ENCODE measurements at regions not wholly inside any gene's neighbourhood (a gene's known extent, or its start where the extent isn't known, plus 50 kb on each side); places are given as distances from the start of the nearest gene placed in this dataset.

- Histone ChIP-seq H3K4me3 (ENCODE audit: low read depth, low read length, poor library complexity, severe bottlenecking) (no peak overlapping the region), H4K20me1 (ENCODE audit: insufficient read depth, low read length) (no peaks in the 10 kb centered on the region), H3K4me1 (ENCODE audit: insufficient read depth, low read length, severe bottlenecking) (no peaks in the 10 kb centered on the region), H3K9me3 (ENCODE audit: low read length) (no peaks in the 10 kb centered on the region), H3K27me3 (ENCODE audit: insufficient read depth, low read length) (no peaks in the 10 kb centered on the region), H3K27ac (ENCODE audit: low read depth, low read length, poor library complexity, severe bottlenecking) (no peak overlapping the region), H3K9ac (ENCODE audit: low read length) (no peak overlapping the region), H3K36me3 (ENCODE audit: insufficient read depth, low read length) (no peaks in the 10 kb centered on the region), H3K79me2 (ENCODE audit: insufficient read depth, low read length) (no peaks in the 10 kb centered on the region), H3K4me2 (ENCODE audit: low read length) (no peak overlapping the region), H3K9me2 (ENCODE audit: low read depth, low read length) (no peaks in the 10 kb centered on the region), H2AFZ (ENCODE audit: low read length) (no peak overlapping the region), H3F3A (ENCODE audit: insufficient read depth, low read length) (no peaks in the 10 kb centered on the region)
- TF ChIP-seq EZH2 (IDR thresholded peaks at IDR 0.05; ENCODE audit: borderline replicate concordance, low read length) (no peak), CTCF (IDR thresholded peaks at IDR 0.05; ENCODE audit: low read length) (no peak)
Observed at GRCh38 chr10:121302541-121303180, 295.6 kb downstream of the FGFR2 start.

- no peaks in the 10 kb centered on the region for H3F3A ChIP-seq (ENCODE audit: insufficient read depth, low read length)
- no peaks in the 10 kb centered on the region for H3K4me1 ChIP-seq (ENCODE audit: insufficient read depth, low read length, severe bottlenecking)
- H3K27me3 ChIP-seq (ENCODE audit: insufficient read depth, low read length), result no peaks in the 10 kb centered on the region
- no peak overlapping the region for H3K9ac ChIP-seq (ENCODE audit: low read length)
- no peaks in the 10 kb centered on the region for H3K9me2 ChIP-seq (ENCODE audit: low read depth, low read length)
- no peaks in the 10 kb centered on the region for H4K20me1 ChIP-seq (ENCODE audit: insufficient read depth, low read length)
- H3K9me3 ChIP-seq (ENCODE audit: low read length), result no peaks in the 10 kb centered on the region
- H3K36me3 ChIP-seq (ENCODE audit: insufficient read depth, low read length), result no peaks in the 10 kb centered on the region
- H2AFZ ChIP-seq (ENCODE audit: low read length), result no peak overlapping the region
- H3K79me2 ChIP-seq (ENCODE audit: insufficient read depth, low read length), result no peaks in the 10 kb centered on the region
- no peak for TF ChIP-seq EZH2 (IDR thresholded peaks at IDR 0.05; ENCODE audit: borderline replicate concordance, low read length)
- no peak for TF ChIP-seq CTCF (IDR thresholded peaks at IDR 0.05; ENCODE audit: low read length)
- no peak overlapping the region for H3K27ac ChIP-seq (ENCODE audit: low read depth, low read length, poor library complexity, severe bottlenecking)
- H3K4me2 ChIP-seq (ENCODE audit: low read length), result no peak overlapping the region
- H3K4me3 ChIP-seq (ENCODE audit: low read depth, low read length, poor library complexity, severe bottlenecking), result no peak overlapping the region
Observed at GRCh38 chr10:121303287-121303890, 294.9 kb downstream of the FGFR2 start.

GRCh38 chr10:121305066-121305465 is 293.2 kb downstream of the FGFR2 start:
- no peaks in the 10 kb centered on the region for H4K20me1 ChIP-seq (ENCODE audit: insufficient read depth, low read length)
- TF ChIP-seq CTCF (IDR thresholded peaks at IDR 0.05; ENCODE audit: low read length) (no peak), EZH2 (IDR thresholded peaks at IDR 0.05; ENCODE audit: borderline replicate concordance, low read length) (no peak)
- H3K27me3 ChIP-seq (ENCODE audit: insufficient read depth, low read length), result no peaks in the 10 kb centered on the region
- H3K4me1 ChIP-seq (ENCODE audit: insufficient read depth, low read length, severe bottlenecking), result no peaks in the 10 kb centered on the region
- no peak overlapping the region for H3K4me3 ChIP-seq (ENCODE audit: low read depth, low read length, poor library complexity, severe bottlenecking)
- no peaks in the 10 kb centered on the region for H3K9me3 ChIP-seq (ENCODE audit: low read length)
- H3K27ac ChIP-seq (ENCODE audit: low read depth, low read length, poor library complexity, severe bottlenecking), result no peak overlapping the region
- H3K9ac ChIP-seq (ENCODE audit: low read length), result no peak overlapping the region
- H2AFZ ChIP-seq (ENCODE audit: low read length), result no peak overlapping the region
- no peaks in the 10 kb centered on the region for H3K9me2 ChIP-seq (ENCODE audit: low read depth, low read length)
- no peaks in the 10 kb centered on the region for H3F3A ChIP-seq (ENCODE audit: insufficient read depth, low read length)
- no peaks in the 10 kb centered on the region for H3K36me3 ChIP-seq (ENCODE audit: insufficient read depth, low read length)
- H3K4me2 ChIP-seq (ENCODE audit: low read length), result no peak overlapping the region
- H3K79me2 ChIP-seq (ENCODE audit: insufficient read depth, low read length), result no peaks in the 10 kb centered on the region
